ENCODE measurements at regions not wholly inside any gene's neighbourhood (a gene's known extent, or its start where the extent isn't known, plus 50 kb on each side); places are given as distances from the start of the nearest gene placed in this dataset.
A peak's percentile ranks its signal among the peaks of the same experiment; 100 is the strongest.

DNA sequence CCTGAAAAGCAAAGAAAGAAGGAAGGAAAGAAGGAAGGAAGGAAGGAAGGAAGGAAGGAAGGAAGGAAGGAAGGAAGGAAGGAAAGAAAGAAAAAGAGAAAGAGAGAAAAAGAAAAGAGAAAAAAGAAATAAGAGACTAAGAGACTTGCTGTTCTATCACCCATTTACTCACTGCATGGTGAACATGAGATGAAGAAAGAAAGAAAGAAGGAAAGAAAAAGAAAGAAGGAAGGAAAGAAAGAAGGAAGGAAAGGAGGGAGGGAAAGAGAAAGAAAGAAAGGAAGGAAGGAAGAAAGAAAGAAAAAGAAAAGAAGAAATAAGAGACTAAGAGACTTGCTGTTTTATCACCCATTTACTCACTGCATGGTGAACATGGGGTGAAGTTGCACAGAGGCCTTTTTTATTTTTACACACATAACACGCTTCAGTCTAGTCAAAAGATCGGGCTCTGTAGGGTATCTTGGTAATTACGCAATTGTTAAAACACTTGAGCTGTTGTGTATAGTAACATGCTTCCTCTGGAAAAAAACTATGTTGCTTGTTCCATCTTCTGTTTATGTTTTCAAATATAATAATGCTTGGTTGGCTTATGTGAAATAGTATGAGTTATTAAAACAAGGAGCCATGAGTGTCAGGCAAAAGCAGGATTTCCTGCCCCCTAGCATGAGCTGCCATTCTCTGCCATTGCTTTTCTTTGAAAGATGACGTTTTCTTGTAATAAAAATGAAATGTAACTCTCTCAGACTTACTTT lies 119.3 kb upstream of the ZNF608 start:
- WGBS (ENCODE audit: insufficient coverage) = 64% methylated on average over 3 of the region's 4 CpGs
- intact Hi-C loops (cut with micrococcal nuclease) = loop anchor here (2.0 to 5.0 kb wide), 2 partner anchors 72 to 217 kb away; no protein-coding TSS in a partner anchor
- Mint-ChIP-seq H3K4me1 (peaks cover 42 to 44% of the 10 kb centered on the region in 2 donors), H3K36me3 (no peaks in the 10 kb centered on the region), H3K9me3 (no peaks in the 10 kb centered on the region), H3K27ac (peak overlapping the region; percentile 74 to 76), H3K4me3 (peak overlapping the region; percentile 71), H3K27me3 (ENCODE audit: low read depth in 2 of 2) (peaks cover 0 to 5% of the 10 kb centered on the region in 2 donors)
- H3K4me3 ChIP-seq (ENCODE audit: low read length) = no peak overlapping the region
- H3K27ac ChIP-seq (ENCODE audit: low read length) = no peak overlapping the region
- no peak for DNase-seq
- TF ChIP-seq, protein P1, sequence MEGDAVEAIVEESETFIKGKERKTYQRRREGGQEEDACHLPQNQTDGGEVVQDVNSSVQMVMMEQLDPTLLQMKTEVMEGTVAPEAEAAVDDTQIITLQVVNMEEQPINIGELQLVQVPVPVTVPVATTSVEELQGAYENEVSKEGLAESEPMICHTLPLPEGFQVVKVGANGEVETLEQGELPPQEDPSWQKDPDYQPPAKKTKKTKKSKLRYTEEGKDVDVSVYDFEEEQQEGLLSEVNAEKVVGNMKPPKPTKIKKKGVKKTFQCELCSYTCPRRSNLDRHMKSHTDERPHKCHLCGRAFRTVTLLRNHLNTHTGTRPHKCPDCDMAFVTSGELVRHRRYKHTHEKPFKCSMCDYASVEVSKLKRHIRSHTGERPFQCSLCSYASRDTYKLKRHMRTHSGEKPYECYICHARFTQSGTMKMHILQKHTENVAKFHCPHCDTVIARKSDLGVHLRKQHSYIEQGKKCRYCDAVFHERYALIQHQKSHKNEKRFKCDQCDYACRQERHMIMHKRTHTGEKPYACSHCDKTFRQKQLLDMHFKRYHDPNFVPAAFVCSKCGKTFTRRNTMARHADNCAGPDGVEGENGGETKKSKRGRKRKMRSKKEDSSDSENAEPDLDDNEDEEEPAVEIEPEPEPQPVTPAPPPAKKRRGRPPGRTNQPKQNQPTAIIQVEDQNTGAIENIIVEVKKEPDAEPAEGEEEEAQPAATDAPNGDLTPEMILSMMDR (IDR thresholded peaks at IDR 0.05) = no peak
- H3K9me3 ChIP-seq (ENCODE audit: control insufficient read depth, insufficient read depth, low read length) = no peaks in the 10 kb centered on the region
- no peaks in the 10 kb centered on the region for H3K36me3 ChIP-seq (ENCODE audit: control insufficient read depth, insufficient read depth, low read length)
- H3K27me3 ChIP-seq (ENCODE audit: control insufficient read depth, insufficient read depth, low read length) = no peaks in the 10 kb centered on the region
- peaks cover 18% of the 10 kb centered on the region for H3K4me1 ChIP-seq (ENCODE audit: control insufficient read depth, insufficient read depth, low read length)
- ATAC-seq = peak; percentile 28 to 56 (median 44)

DNA sequence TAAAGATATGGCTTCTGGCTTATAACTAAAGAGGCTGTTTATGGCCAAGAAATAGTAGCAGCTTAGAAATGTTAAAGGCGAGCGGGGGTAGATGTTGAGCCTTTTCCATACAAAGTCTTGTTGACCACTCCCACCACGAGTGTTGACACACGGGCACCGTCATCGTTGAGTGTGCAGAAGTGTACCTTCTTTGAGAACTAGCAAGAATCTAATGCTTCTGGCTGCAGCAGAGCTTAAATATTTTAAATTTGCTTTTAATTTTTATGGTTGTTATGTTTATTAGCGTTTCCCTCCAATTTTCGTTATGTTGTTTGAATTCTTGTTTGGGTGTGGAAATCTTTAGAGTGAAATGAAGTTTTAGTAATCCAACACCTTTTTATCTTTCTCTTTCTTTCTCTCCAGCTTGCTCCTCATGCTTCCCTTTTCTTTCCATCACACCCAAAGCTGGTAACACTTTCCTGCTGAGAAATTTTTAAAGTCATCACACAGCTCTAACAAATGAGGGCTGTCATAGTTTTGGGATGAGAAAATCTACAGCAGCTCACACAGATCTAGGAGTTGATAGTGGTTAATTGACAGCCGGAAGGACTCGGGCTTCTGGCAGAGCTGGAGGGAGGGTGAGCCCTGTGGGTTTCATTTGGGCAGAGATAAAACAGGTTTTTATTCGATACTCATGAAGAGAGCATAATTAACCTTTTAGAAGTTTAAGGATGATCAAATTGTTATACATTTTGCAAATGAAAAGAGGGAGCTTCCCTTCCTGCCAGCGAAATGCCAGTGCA lies 120.1 kb upstream of the ZNF608 start:
- no peaks in the 10 kb centered on the region for H3K36me3 ChIP-seq (ENCODE audit: control insufficient read depth, insufficient read depth, low read length)
- peak; percentile 28 to 51 (median 38) for ATAC-seq
- Mint-ChIP-seq H3K27ac (peak overlapping the region; percentile 74 to 76), H3K27me3 (ENCODE audit: low read depth in 2 of 2) (peaks cover 0 to 1% of the 10 kb centered on the region in 2 donors), H3K36me3 (no peaks in the 10 kb centered on the region), H3K9me3 (no peaks in the 10 kb centered on the region), H3K4me1 (peaks cover 42 to 44% of the 10 kb centered on the region in 2 donors), H3K4me3 (peak overlapping the region; percentile 71)
- H3K27ac ChIP-seq (ENCODE audit: low read length) = no peak overlapping the region
- no peak overlapping the region for H3K4me3 ChIP-seq (ENCODE audit: low read length)
- no peak for DNase-seq
- H3K4me1 ChIP-seq (ENCODE audit: control insufficient read depth, insufficient read depth, low read length) = peaks cover 18% of the 10 kb centered on the region
- no peaks in the 10 kb centered on the region for H3K9me3 ChIP-seq (ENCODE audit: control insufficient read depth, insufficient read depth, low read length)
- intact Hi-C loops (cut with micrococcal nuclease) = loop anchor here (1.0 to 5.0 kb wide), 3 partner anchors 71 to 218 kb away; no protein-coding TSS in a partner anchor
- H3K27me3 ChIP-seq (ENCODE audit: control insufficient read depth, insufficient read depth, low read length) = no peaks in the 10 kb centered on the region
- 34% methylated on average over 9 of the region's 12 CpGs for WGBS (ENCODE audit: insufficient coverage)
- TF ChIP-seq, protein P1 (IDR thresholded peaks at IDR 0.05) = no peak

DNA sequence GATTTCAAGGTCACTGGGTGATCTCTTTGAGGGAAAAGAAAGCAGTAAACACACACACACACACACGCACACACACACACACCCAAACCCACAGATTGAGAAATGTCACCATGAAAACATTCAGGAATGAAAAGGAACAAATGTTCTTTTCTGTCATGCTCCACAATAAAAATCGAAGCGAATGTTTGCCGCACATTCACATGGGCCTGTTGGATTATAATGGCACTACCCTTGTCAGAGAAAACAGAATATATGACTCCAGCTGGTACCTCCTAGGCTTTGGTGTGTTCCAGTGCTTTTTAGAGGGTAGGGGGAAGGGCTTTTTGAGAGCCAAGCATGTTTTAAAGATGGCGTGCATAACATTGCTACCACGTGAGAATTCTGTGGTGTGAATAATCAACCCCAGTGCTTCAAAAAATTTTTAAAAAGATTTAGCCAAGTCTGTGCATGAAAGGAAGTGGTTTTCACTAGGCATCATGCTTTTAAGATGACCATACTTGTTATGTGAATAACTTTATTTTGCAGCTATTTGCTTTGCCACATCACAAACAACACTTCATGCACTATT lies 120.8 kb upstream of the ZNF608 start:
- Histone ChIP-seq H3K27ac (ENCODE audit: low read length) (no peak overlapping the region), H3K4me1 (ENCODE audit: control insufficient read depth, insufficient read depth, low read length) (peaks cover 18% of the 10 kb centered on the region), H3K4me3 (ENCODE audit: low read length) (no peak overlapping the region), H3K9me3 (ENCODE audit: control insufficient read depth, insufficient read depth, low read length) (no peaks in the 10 kb centered on the region), H3K36me3 (ENCODE audit: control insufficient read depth, insufficient read depth, low read length) (no peaks in the 10 kb centered on the region), H3K27me3 (ENCODE audit: control insufficient read depth, insufficient read depth, low read length) (no peaks in the 10 kb centered on the region)
- DNase-seq (peak in 1 of 2 donors; percentile 18), ATAC-seq (peak; percentile 79 to 91 (median 86))
- H3K4me1 Mint-ChIP-seq = peaks cover 42 to 44% of the 10 kb centered on the region in 2 donors
- 54% methylated on average over 5 of the region's 6 CpGs for WGBS (ENCODE audit: insufficient coverage)
- no peaks in the 10 kb centered on the region for H3K9me3 Mint-ChIP-seq
- TF ChIP-seq, protein P1 (IDR thresholded peaks at IDR 0.05) = no peak
- no peaks in the 10 kb centered on the region for H3K36me3 Mint-ChIP-seq
- H3K4me3 Mint-ChIP-seq = peak overlapping the region; percentile 71
- intact Hi-C loops (cut with micrococcal nuclease) = loop anchor here (1.0 to 5.0 kb wide), 3 partner anchors 70 to 218 kb away; no protein-coding TSS in a partner anchor
- no peaks in the 10 kb centered on the region for H3K27me3 Mint-ChIP-seq (ENCODE audit: low read depth in 2 of 2)
- peak overlapping the region; percentile 74 to 76 for H3K27ac Mint-ChIP-seq

Measured in natural killer cell (primary cell).